ENCODE measurements at regions not wholly inside any gene's neighbourhood (a gene's known extent, or its start where the extent isn't known, plus 50 kb on each side); places are given as distances from the start of the nearest gene placed in this dataset.
A peak's percentile ranks its signal among the peaks of the same experiment; 100 is the strongest.

DNA sequence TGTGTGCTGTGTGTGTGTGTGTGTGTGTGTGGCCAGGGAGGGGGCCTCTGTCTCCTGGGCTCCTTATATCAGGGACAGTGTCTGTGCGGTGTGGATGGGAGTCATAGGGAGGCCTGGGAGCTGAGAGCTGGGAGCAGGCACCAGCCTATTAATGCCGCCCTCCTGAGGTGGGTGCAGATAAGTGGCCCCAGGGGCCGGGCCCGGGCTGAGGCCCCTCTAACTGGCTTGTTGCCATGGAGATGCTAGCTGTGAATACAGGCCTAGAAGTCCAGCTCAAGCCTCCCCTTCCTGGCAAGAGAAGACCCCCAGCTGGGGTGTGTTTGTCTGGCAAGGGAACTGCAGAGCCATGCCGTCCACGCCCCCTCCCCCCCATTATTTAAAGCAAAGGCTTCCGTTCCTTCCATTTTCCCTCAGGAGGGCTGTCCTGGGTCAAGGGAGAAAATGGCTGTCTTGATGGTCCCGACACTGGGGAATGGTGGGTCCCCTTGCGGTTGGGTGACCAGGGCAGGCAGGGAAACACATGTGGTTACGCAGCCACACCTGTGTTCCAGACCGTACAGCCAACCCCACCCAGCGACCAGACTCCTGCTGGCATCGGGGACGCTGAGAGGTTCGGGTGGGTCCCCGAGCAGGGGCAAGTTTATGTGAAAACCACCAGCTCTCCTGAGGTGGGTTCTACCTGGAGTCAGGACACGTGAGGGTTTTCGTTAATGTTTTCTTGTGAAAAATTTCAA, 141.1 kb downstream of the MRM1 start:
- H3K27me3 ChIP-seq (ENCODE audit: control insufficient read depth, insufficient read depth, low read length) = no peaks in the 10 kb centered on the region
- intact Hi-C loops (cut with DNase I) = no loop called here
- H3K9ac ChIP-seq (ENCODE audit: low read length in 3 of 3) = no peak overlapping the region
- FAIRE-seq = no peak
- peak overlapping the region in 1 of 2 donors; percentile 57 for H3K27ac ChIP-seq (ENCODE audit: low read depth in 2 of 2, low read length in 2 of 2)
- H3K4me1 ChIP-seq (ENCODE audit: control insufficient read depth in 2 of 3, insufficient read depth in 2 of 3, low read depth in 1 of 3, low read length in 3 of 3) = no peaks in the 10 kb centered on the region
- no peak overlapping the region for H3K4me3 ChIP-seq (ENCODE audit: low read length in 3 of 3)
- no peaks in the 10 kb centered on the region for H3K9me3 ChIP-seq (ENCODE audit: control insufficient read depth in 2 of 3, insufficient read depth in 1 of 3, low read length in 3 of 3)
- TF ChIP-seq, protein P1, sequence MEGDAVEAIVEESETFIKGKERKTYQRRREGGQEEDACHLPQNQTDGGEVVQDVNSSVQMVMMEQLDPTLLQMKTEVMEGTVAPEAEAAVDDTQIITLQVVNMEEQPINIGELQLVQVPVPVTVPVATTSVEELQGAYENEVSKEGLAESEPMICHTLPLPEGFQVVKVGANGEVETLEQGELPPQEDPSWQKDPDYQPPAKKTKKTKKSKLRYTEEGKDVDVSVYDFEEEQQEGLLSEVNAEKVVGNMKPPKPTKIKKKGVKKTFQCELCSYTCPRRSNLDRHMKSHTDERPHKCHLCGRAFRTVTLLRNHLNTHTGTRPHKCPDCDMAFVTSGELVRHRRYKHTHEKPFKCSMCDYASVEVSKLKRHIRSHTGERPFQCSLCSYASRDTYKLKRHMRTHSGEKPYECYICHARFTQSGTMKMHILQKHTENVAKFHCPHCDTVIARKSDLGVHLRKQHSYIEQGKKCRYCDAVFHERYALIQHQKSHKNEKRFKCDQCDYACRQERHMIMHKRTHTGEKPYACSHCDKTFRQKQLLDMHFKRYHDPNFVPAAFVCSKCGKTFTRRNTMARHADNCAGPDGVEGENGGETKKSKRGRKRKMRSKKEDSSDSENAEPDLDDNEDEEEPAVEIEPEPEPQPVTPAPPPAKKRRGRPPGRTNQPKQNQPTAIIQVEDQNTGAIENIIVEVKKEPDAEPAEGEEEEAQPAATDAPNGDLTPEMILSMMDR (IDR thresholded peaks at IDR 0.05; ENCODE audit: borderline replicate concordance, extremely low read depth, insufficient read depth) = no peak
- no peaks in the 10 kb centered on the region for H3K36me3 ChIP-seq (ENCODE audit: control insufficient read depth in 2 of 3, insufficient read depth in 3 of 3, low read length in 3 of 3)
- peak in 1 of 5 donors; percentile 42 for DNase-seq

DNA sequence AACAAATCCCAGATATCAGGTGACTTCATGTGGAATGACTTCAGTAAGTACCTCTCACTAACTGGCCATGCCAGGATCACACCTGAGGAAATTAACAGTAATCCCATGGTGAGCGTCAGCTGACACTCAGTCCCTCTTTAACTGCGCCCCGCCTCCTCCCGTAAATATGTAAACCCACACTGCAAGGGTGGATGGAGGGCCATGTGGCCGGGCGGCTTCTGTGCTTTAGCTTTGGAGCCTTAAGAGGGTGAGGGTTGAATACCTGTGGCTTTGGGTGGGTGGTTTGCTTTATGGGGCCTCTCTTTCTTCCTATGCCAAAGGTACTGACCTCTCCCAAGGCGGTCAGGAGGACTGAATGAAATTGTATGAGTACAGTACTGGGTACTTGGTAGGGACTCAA, 141.7 kb downstream of the MRM1 start:
- DNase-seq = peak in 3 of 5 donors; percentile 47 to 72 (median 59)
- Histone ChIP-seq H3K27ac (ENCODE audit: low read depth in 2 of 2, low read length in 2 of 2) (peak overlapping the region in 1 of 2 donors; percentile 33), H3K4me3 (ENCODE audit: low read length in 3 of 3) (no peak overlapping the region), H3K9ac (ENCODE audit: low read length in 3 of 3) (no peak overlapping the region), H3K9me3 (ENCODE audit: control insufficient read depth in 2 of 3, insufficient read depth in 1 of 3, low read length in 3 of 3) (no peaks in the 10 kb centered on the region), H3K27me3 (ENCODE audit: control insufficient read depth, insufficient read depth, low read length) (no peaks in the 10 kb centered on the region), H3K36me3 (ENCODE audit: control insufficient read depth in 2 of 3, insufficient read depth in 3 of 3, low read length in 3 of 3) (no peaks in the 10 kb centered on the region), H3K4me1 (ENCODE audit: control insufficient read depth in 2 of 3, insufficient read depth in 2 of 3, low read depth in 1 of 3, low read length in 3 of 3) (no peaks in the 10 kb centered on the region)
- TF ChIP-seq, protein P1 (IDR thresholded peaks at IDR 0.05; ENCODE audit: borderline replicate concordance, extremely low read depth, insufficient read depth) = no peak
- intact Hi-C loops (cut with DNase I) = no loop called here
- no peak for FAIRE-seq

DNA sequence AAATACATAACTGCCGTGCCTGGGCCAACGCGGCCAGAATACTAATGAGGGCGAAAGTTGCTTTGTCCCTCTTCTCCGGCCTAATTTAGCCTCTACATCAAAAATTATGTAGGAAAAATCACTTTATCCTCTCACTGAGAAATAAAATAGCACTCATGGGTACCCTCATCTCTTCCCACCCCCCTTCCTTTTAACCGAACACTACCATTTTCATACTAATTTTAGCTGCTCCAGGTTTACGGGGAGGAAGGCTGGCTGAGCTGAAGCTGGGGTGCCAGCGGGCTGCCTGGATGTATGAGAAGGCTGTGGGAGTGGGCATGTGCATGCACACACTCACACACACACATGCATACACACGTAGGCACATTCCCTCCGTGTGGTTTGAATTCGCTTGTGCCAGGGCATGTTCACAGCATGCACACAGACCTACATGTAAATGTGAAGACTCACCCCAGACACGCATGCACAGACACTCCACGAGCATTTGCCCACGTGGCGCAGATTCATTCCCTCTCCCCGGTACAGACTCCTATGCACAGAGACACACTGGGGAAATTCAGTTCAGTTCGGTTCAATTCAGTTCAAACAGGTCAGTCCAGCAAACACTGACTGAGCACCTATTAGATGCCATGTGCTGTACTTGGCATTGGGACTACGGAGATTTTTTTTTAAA, 145.1 kb downstream of the MRM1 start:
- DNase-seq (no peak), FAIRE-seq (no peak)
- H3K9ac ChIP-seq (ENCODE audit: low read length in 3 of 3) = no peak overlapping the region
- H3K27ac ChIP-seq (ENCODE audit: low read depth in 2 of 2, low read length in 2 of 2) = no peak overlapping the region
- no peak overlapping the region for H3K4me3 ChIP-seq (ENCODE audit: low read length in 3 of 3)
- H3K4me1 ChIP-seq (ENCODE audit: control insufficient read depth in 2 of 3, insufficient read depth in 2 of 3, low read depth in 1 of 3, low read length in 3 of 3) = no peaks in the 10 kb centered on the region
- no peaks in the 10 kb centered on the region for H3K27me3 ChIP-seq (ENCODE audit: control insufficient read depth, insufficient read depth, low read length)
- H3K9me3 ChIP-seq (ENCODE audit: control insufficient read depth in 2 of 3, insufficient read depth in 1 of 3, low read length in 3 of 3) = no peaks in the 10 kb centered on the region
- TF ChIP-seq, protein P1 (IDR thresholded peaks at IDR 0.05; ENCODE audit: borderline replicate concordance, extremely low read depth, insufficient read depth) = no peak
- intact Hi-C loops (cut with DNase I) = no loop called here
- H3K36me3 ChIP-seq (ENCODE audit: control insufficient read depth in 2 of 3, insufficient read depth in 3 of 3, low read length in 3 of 3) = no peaks in the 10 kb centered on the region

Data from kidney (tissue), 13 donors.